GM21576 (cell line): ENCODE measurements at regions not wholly inside any gene's neighbourhood (a gene's known extent, or its start where the extent isn't known, plus 50 kb on each side); places are given as distances from the start of the nearest gene placed in this dataset.

Source experiments
- ATAC-seq: cut with Tn5 transposase; IDR thresholded peaks from one replicate; pipeline ENCODE4 v1.9.1; 2021; ENCODE audit warnings: mild to moderate bottlenecking, moderate library complexity; ENCODE audit not compliant: unreplicated experiment

- ATAC-seq: no peak
Measured at GRCh38 chrX:14476205-14476604, 53.1 kb upstream of the GLRA2 start.

- ATAC-seq: no peak
Measured at GRCh38 chrX:14449773-14450172, 79.6 kb upstream of the GLRA2 start.

- ATAC-seq: no peak
Measured at GRCh38 chrX:14448406-14448805, 80.9 kb upstream of the GLRA2 start.

GRCh38 chrX:14440106-14440505 is 89.2 kb upstream of the GLRA2 start:
- no peak for ATAC-seq

- ATAC-seq: no peak
Measured at GRCh38 chrX:14427614-14428013, 101.7 kb upstream of the GLRA2 start.

GRCh38 chrX:14420841-14421240 is 108.5 kb upstream of the GLRA2 start:
- ATAC-seq: no peak

- no peak for ATAC-seq
Measured at GRCh38 chrX:14412686-14413085, 116.7 kb upstream of the GLRA2 start.

GRCh38 chrX:14411326-14411725 is 118.0 kb upstream of the GLRA2 start:
- no peak for ATAC-seq

GRCh38 chrX:14409341-14409740 is 120.0 kb upstream of the GLRA2 start:
- ATAC-seq: no peak

GRCh38 chrX:14406225-14406624 is 123.1 kb upstream of the GLRA2 start:
- ATAC-seq: no peak

- ATAC-seq: no peak
Measured at GRCh38 chrX:14398725-14399124, 130.6 kb upstream of the GLRA2 start.

GRCh38 chrX:14389682-14390081 is 139.7 kb upstream of the GLRA2 start:
- ATAC-seq: no peak

- ATAC-seq: no peak
Measured at GRCh38 chrX:14386981-14387380, 142.4 kb upstream of the GLRA2 start.

- no peak for ATAC-seq
Measured at GRCh38 chrX:14380044-14380443, 149.3 kb upstream of the GLRA2 start.

GRCh38 chrX:14377427-14377826 is 151.9 kb upstream of the GLRA2 start:
- ATAC-seq: no peak

- ATAC-seq: no peak
Measured at GRCh38 chrX:14363728-14364127, 165.6 kb upstream of the GLRA2 start.

- no peak for ATAC-seq
Measured at GRCh38 chrX:14362721-14363120, 166.6 kb upstream of the GLRA2 start.

GRCh38 chrX:14361435-14361834 is 167.9 kb upstream of the GLRA2 start:
- no peak for ATAC-seq

GRCh38 chrX:14359727-14360126 is 169.6 kb upstream of the GLRA2 start:
- ATAC-seq: no peak

- no peak for ATAC-seq
Measured at GRCh38 chrX:14359316-14359715, 170.0 kb upstream of the GLRA2 start.

- ATAC-seq: no peak
Measured at GRCh38 chrX:14357314-14357713, 172.0 kb upstream of the GLRA2 start.

GRCh38 chrX:14356401-14356800 is 172.9 kb upstream of the GLRA2 start:
- ATAC-seq: no peak

GRCh38 chrX:14355556-14355955 is 173.8 kb upstream of the GLRA2 start:
- no peak for ATAC-seq

GRCh38 chrX:14354521-14354920 is 174.8 kb upstream of the GLRA2 start:
- no peak for ATAC-seq
